ENCODE measurements at regions not wholly inside any gene's neighbourhood (a gene's known extent, or its start where the extent isn't known, plus 50 kb on each side); places are given as distances from the start of the nearest gene placed in this dataset.
"Not testable (repeated sequence)": the region's sequence is repeated elsewhere in the genome, so short reads cannot be mapped to it uniquely, and the experiment has no call there.

GRCh38 chr4:38523524-38524448 is 140.2 kb upstream of the KLF3 start:
- no peak overlapping the region for H3K27ac Mint-ChIP-seq
- DNase-seq (no peak), ATAC-seq (ENCODE audit: low read depth) (peak; percentile 50)
- peaks cover 1% of the 10 kb centered on the region for H3K9me3 Mint-ChIP-seq
- POLR2A ChIA-PET: no interaction called here
- no peak overlapping the region for H3K4me3 Mint-ChIP-seq
- peaks cover 6% of the 10 kb centered on the region for H3K4me1 Mint-ChIP-seq
- peaks cover 7% of the 10 kb centered on the region for H3K36me3 Mint-ChIP-seq
- no peaks in the 10 kb centered on the region for H3K27me3 Mint-ChIP-seq

- peaks cover 8% of the 10 kb centered on the region for H3K36me3 Mint-ChIP-seq
- H3K4me3 Mint-ChIP-seq: no peak overlapping the region
- H3K27ac Mint-ChIP-seq: no peak overlapping the region
- ATAC-seq (ENCODE audit: low read depth) (no peak), DNase-seq (no peak)
- H3K27me3 Mint-ChIP-seq: no peaks in the 10 kb centered on the region
- POLR2A ChIA-PET: no interaction called here
- peaks cover 1% of the 10 kb centered on the region for H3K9me3 Mint-ChIP-seq
- peaks cover 15% of the 10 kb centered on the region for H3K4me1 Mint-ChIP-seq
Observed at GRCh38 chr4:38526412-38526811, 137.6 kb upstream of the KLF3 start.

- Mint-ChIP-seq H3K27me3 (no peaks in the 10 kb centered on the region), H3K4me1 (peaks cover 9% of the 10 kb centered on the region), H3K36me3 (peaks cover 12% of the 10 kb centered on the region), H3K27ac (peak overlapping the region; percentile 92), H3K9me3 (peaks cover 1% of the 10 kb centered on the region), H3K4me3 (peak overlapping the region; percentile 53)
- DNase-seq (peak; percentile 36), ATAC-seq (ENCODE audit: low read depth) (peak; percentile 93)
- POLR2A ChIA-PET: interaction anchor here (0.6 to 0.7 kb wide), 2 partner anchors 20 to 41 kb away, joined by 3 read pairs; no protein-coding TSS in a partner anchor
Observed at GRCh38 chr4:38529189-38530115, 134.5 kb upstream of the KLF3 start.

GRCh38 chr4:38530486-38530885 is 133.5 kb upstream of the KLF3 start:
- Mint-ChIP-seq H3K36me3 (peaks cover 12% of the 10 kb centered on the region), H3K4me1 (peaks cover 9% of the 10 kb centered on the region), H3K27me3 (no peaks in the 10 kb centered on the region), H3K27ac (no peak overlapping the region), H3K9me3 (peaks cover 1% of the 10 kb centered on the region), H3K4me3 (no peak overlapping the region)
- no peak for DNase-seq
- POLR2A ChIA-PET: no interaction called here
- ATAC-seq (ENCODE audit: low read depth): no peak

- POLR2A ChIA-PET: no interaction called here
- Mint-ChIP-seq H3K27me3 (no peaks in the 10 kb centered on the region), H3K27ac (no peak overlapping the region), H3K9me3 (peaks cover 1% of the 10 kb centered on the region), H3K4me1 (peaks cover 9% of the 10 kb centered on the region), H3K4me3 (no peak overlapping the region), H3K36me3 (peaks cover 12% of the 10 kb centered on the region)
- no peak for ATAC-seq (ENCODE audit: low read depth)
- DNase-seq: no peak
Observed at GRCh38 chr4:38531141-38531727, 132.8 kb upstream of the KLF3 start.

- H3K36me3 Mint-ChIP-seq: peaks cover 11% of the 10 kb centered on the region
- DNase-seq (no peak), ATAC-seq (ENCODE audit: low read depth) (no peak)
- H3K9me3 Mint-ChIP-seq: peaks cover 1% of the 10 kb centered on the region
- H3K27me3 Mint-ChIP-seq: no peaks in the 10 kb centered on the region
- no peak overlapping the region for H3K27ac Mint-ChIP-seq
- H3K4me3 Mint-ChIP-seq: no peak overlapping the region
- peaks cover 9% of the 10 kb centered on the region for H3K4me1 Mint-ChIP-seq
- POLR2A ChIA-PET: no interaction called here
Observed at GRCh38 chr4:38532908-38533499, 131.0 kb upstream of the KLF3 start.

- Mint-ChIP-seq H3K27ac (no peak overlapping the region), H3K9me3 (no peaks in the 10 kb centered on the region), H3K4me3 (no peak overlapping the region), H3K36me3 (peaks cover 7% of the 10 kb centered on the region), H3K27me3 (no peaks in the 10 kb centered on the region), H3K4me1 (peaks cover 5% of the 10 kb centered on the region)
- ATAC-seq (ENCODE audit: low read depth) (no peak), DNase-seq (no peak)
- POLR2A ChIA-PET: no interaction called here
Observed at GRCh38 chr4:38534344-38535045, 129.5 kb upstream of the KLF3 start.

GRCh38 chr4:38535071-38535470 is 128.9 kb upstream of the KLF3 start:
- H3K4me1 Mint-ChIP-seq; H3K27me3 Mint-ChIP-seq; H3K9me3 Mint-ChIP-seq; ATAC-seq (ENCODE audit: low read depth); DNase-seq; H3K36me3 Mint-ChIP-seq; POLR2A ChIA-PET; H3K27ac Mint-ChIP-seq; H3K4me3 Mint-ChIP-seq: not testable (repeated sequence)

- Mint-ChIP-seq H3K27me3 (no peaks in the 10 kb centered on the region), H3K9me3 (no peaks in the 10 kb centered on the region), H3K36me3 (peaks cover 5% of the 10 kb centered on the region), H3K27ac (no peak overlapping the region), H3K4me1 (no peaks in the 10 kb centered on the region), H3K4me3 (no peak overlapping the region)
- POLR2A ChIA-PET: no interaction called here
- DNase-seq (no peak), ATAC-seq (ENCODE audit: low read depth) (no peak)
Observed at GRCh38 chr4:38535717-38536116, 128.3 kb upstream of the KLF3 start.

GRCh38 chr4:38536716-38537115 is 127.3 kb upstream of the KLF3 start:
- no peaks in the 10 kb centered on the region for H3K27me3 Mint-ChIP-seq
- no peak overlapping the region for H3K4me3 Mint-ChIP-seq
- DNase-seq (no peak), ATAC-seq (ENCODE audit: low read depth) (no peak)
- H3K4me1 Mint-ChIP-seq: no peaks in the 10 kb centered on the region
- H3K9me3 Mint-ChIP-seq: no peaks in the 10 kb centered on the region
- H3K36me3 Mint-ChIP-seq: peaks cover 5% of the 10 kb centered on the region
- POLR2A ChIA-PET: no interaction called here
- H3K27ac Mint-ChIP-seq: no peak overlapping the region

GRCh38 chr4:38537666-38538065 is 126.3 kb upstream of the KLF3 start:
- no peak overlapping the region for H3K4me3 Mint-ChIP-seq

GRCh38 chr4:38538517-38538916 is 125.5 kb upstream of the KLF3 start:
- Mint-ChIP-seq H3K36me3 (no peaks in the 10 kb centered on the region), H3K27me3 (no peaks in the 10 kb centered on the region), H3K27ac (no peak overlapping the region), H3K4me1 (no peaks in the 10 kb centered on the region), H3K9me3 (no peaks in the 10 kb centered on the region), H3K4me3 (no peak overlapping the region)
- POLR2A ChIA-PET: no interaction called here
- no peak for DNase-seq
- ATAC-seq (ENCODE audit: low read depth): no peak

More at GRCh38 chr4:38537666-38538065, 126.3 kb upstream of the KLF3 start:
- H3K27ac Mint-ChIP-seq: no peak overlapping the region
- ATAC-seq (ENCODE audit: low read depth): no peak
- H3K36me3 Mint-ChIP-seq: peaks cover 3% of the 10 kb centered on the region
- H3K27me3 Mint-ChIP-seq: no peaks in the 10 kb centered on the region
- DNase-seq: no peak
- H3K9me3 Mint-ChIP-seq: no peaks in the 10 kb centered on the region
- H3K4me1 Mint-ChIP-seq: no peaks in the 10 kb centered on the region
- POLR2A ChIA-PET: no interaction called here
